NCI-H774 (cell line): ENCODE measurements at regions not wholly inside any gene's neighbourhood (a gene's known extent, or its start where the extent isn't known, plus 50 kb on each side); places are given as distances from the start of the nearest gene placed in this dataset.

Experiments
- DNase-seq: peaks from one replicate; lab custom pipeline; 2025; lab: John Stamatoyannopoulos, UW

DNA sequence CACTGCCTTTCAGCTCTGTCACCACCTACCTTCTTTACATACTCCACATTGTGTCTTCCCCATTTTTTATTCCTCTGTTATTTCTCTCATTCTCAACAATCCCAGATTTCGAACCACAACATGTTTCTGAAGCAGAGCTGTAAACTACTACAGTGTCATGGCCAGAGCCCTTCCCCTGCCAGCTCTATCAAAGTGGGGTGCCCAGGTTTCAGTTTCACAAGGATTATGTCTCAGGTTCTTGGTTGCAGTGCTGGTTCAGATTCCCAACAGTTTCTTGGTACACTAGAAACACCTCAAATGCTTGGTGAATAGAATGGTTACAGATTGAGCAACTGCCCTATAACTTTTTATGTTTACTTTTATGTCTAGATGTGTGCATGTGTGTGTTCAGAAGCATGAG lies 172.7 kb upstream of the MTNR1B start:
- DNase-seq: no peak

DNA sequence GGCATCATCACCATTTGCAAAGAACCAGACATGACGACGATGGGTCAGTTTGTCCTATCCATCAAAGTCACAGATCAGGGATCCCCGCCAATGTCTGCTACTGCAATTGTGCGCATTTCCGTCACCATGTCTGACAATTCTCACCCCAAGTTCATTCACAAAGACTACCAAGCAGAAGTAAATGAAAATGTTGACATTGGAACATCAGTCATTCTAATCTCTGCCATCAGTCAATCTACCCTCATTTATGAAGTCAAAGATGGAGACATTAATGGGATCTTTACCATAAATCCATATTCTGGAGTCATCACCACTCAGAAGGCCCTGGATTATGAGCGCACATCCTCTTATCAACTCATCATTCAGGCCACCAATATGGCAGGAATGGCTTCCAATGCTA lies 171.6 kb upstream of the MTNR1B start:
- no peak for DNase-seq

DNA sequence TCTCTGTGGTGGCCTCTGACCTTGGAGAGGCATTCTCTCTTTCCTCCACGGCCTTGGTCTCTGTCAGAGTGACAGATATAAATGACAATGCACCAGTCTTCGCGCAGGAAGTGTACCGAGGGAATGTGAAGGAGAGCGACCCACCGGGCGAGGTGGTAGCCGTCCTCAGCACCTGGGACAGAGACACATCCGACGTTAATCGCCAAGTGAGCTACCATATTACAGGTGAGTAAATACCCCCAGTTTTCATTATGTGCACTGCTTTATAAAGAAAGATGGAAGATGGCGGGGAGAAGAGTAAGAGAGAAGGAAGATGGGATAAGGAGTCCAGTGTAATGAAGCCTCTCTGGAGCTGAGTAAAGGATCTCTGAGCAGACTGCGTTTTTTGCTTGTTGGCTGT lies 167.8 kb upstream of the MTNR1B start:
- DNase-seq: no peak

DNA sequence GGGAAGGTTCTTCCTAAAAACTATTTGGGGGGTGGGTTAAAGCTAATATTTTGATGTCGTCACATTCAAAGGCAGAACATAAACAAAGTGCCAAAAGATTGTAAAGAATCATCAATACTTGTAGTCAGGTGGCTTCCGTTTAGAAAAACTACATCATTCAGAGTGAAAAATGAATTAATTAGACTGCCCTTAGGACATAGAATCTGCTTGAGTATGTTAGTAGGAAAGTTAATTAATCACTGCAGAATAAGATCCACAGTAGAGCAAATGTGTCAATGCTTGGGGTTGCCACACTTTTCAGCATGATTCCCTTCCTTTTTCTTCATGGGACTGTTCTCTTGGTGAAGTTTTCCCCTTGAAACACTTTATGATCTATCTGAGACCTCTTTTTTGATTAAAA lies 166.8 kb upstream of the MTNR1B start:
- DNase-seq: no peak

DNA sequence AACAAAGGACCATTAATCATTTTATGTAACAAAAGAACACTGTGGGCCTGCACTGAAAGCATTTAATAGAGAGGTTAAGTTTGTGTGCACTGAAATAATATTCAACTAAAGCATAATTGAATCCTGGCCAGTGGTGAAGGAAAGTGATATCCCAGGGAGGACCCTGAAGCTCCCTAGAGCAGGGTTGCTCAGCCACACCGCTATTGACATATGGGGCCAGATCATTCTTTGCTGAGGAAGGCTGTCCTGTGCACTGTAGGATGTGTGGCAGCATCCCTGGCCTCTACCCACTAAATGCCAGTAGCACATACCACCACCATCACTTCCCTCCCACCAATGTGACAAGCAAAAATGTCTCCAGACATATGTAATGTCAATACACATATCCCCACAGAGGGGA lies 166.1 kb upstream of the MTNR1B start:
- DNase-seq: no peak

DNA sequence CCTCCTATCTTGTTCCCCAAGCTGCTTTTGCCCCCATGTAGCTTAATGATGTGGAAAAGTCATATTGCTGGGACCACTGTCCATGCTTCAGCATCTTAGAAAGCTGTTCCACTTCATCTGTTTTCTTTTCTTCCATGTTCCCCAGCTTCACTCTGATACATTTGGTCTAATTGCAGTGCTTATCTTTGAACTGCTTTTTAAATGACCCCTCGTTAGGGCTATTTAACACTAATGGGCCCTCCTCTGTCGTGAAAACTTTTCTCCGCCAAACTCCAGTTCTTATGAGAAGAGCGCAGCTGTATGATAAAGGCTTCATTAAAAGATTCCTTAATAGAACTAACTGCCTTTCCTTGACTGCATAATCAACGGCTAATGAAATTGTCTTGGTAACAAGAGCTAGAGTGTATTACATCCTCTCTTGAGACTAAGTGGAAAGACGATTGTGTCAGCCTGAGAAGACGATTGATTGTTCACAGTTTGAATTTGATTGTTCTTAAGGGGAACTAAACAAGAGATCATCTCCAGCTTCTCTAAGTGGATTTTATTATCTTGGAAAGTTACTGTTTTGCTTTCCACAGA lies 165.0 kb upstream of the MTNR1B start:
- DNase-seq: no peak

DNA sequence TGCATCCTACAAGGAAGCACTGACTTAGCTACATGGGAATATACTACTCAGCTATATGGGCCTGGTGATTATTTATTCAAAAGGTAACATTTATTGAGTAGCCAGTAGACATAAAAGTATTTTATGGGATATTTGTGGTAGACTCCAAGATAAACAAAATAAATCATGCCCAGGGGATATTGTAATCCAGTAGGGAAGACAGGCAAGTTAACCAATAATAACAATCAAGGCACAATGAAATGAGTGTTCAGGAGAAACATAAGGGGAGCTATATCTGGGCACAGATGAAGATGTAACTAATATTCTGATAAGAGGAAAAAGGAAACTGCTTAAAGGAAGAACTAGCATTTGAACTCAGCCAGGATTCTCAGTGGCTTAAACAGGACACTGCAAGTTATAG lies 161.4 kb upstream of the MTNR1B start:
- DNase-seq: no peak

DNA sequence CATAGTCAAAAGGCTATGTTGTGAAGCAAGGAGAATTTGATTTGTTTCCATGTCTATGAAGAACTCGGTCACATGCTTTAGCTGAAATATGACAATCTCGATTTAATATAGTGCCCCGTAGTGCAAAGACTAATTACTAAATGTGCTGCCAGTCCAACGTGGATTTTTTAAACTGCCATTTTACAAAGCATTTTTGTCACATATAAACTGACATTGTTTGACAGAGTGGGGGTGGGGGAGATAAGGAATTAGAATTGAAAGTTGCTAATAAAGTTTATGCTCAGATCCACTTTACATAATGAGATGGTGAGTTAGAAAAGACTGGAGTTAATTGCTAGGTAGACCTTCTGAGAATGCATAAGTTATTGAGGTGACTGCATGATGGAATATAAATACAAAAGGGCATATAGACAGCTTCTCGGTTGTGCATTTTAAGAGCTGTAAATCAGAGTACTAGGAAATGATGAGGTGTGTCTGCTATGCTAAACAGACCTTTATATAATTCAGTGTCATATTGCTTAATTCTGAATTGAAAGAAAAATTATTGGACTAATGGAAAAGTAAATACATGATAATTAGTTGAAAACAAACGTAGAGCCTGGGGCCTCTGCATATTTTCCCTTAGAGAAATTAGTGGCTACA lies 158.9 kb upstream of the MTNR1B start:
- no peak for DNase-seq

DNA sequence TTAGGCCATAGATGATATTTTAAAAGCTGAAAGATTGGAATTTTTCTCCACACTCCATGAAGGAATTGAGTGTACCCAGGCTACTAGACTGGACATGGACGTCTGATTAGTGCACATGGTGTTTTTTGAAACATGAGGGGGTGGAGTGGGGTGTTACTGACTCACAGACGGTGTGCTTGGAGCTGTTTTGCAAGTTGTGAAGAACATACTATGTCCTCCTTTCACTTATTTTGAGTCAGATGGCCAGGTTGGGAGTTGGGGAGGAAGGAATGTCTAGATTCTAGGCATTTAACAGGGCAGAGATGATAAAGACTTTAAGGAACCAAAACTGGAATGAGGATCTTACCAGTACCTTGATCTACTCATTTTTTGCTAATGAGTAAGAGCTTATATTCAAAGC lies 158.1 kb upstream of the MTNR1B start:
- no peak for DNase-seq

DNA sequence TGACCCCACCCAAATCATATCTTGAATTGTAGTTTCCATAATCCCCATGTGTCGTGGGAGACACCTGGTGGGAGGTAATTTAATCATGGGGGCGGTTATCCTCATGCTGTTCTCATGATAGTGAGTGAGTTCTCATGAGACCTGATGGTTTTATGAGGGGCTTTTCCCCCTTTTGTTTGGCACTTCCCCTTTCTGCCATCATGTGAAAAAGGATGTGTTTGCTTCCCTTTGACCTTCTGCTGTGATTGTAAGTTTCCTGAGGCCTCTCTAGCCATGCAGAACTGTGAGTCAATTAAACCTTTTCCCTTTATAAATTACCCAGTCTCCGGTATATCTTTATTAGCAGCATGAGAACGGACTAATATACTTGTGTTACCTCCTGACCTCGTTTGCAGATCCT lies 156.6 kb upstream of the MTNR1B start:
- DNase-seq: no peak

DNA sequence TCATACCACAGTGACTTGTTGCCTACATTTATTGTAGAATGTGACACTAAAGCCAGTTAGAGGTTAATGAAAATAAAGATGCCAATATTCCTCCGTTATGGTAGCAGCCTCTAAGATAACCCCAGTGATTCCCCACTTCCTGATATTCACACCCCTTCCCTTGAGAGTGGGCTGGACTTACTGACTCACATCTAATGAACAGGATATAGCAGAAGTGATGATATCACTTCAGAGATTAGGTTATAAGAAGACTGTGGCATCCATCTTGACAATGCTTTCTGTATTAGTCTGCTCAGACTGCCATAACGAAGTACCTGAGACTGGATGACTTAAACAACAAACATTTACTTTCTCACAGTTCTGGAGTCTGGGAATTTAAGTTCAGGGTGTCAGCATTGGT lies 149.6 kb upstream of the MTNR1B start:
- DNase-seq: no peak

DNA sequence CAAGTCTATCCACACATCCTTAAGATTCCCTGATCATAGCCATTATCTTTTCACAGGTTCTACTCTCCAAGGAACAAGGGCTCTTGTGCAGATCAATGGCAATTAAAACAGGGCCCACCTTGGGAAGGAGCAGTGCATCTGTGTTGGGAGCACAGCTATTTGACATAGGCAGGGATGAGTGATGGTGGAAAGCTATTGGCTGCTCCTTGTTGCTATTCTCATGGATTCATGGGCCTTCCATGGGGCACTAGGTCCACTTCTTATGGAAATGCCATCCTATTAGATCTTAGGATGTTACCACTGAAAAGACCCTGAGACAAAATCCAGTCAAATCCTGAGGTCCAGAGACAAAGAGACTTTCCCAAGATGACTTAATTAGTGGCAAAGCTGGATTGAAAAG lies 148.6 kb upstream of the MTNR1B start:
- no peak for DNase-seq

DNA sequence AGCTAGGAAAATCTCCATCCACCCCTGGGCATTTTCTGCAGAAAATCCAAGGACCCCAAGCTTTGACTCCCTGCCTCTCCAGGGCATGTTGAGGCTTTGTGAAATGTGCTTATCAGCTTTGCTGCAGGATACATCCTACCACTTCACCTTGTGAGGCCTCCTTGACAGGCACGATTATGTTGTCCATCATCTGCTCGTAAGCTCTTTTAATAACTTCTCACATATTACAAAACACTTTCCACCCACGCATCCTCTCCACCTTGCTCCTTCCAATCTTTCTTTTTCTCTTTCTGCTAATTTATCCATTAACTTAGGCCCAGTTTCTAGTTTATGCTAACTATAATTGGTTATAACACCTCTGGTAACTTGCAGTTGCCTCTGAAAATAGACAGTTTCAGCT lies 147.0 kb upstream of the MTNR1B start:
- no peak for DNase-seq

DNA sequence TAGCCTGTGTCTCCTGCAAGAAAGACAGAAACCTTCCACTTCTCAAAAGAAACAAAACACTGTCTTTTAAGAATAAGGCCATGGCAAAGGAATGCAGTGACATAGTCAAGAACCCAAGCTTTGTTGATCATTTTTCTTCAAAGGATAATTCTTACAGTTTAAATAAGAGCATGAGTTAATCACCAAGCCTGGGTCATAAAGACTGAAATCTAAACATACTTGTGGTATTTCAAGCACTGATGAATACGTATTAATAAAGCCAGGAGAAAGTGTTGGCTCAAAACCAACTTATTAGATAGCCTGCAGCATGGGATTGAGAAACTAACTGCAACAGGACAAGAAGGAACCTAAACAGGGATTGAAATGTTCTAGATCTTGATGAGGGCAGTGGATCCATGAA lies 143.3 kb upstream of the MTNR1B start:
- no peak for DNase-seq

DNA sequence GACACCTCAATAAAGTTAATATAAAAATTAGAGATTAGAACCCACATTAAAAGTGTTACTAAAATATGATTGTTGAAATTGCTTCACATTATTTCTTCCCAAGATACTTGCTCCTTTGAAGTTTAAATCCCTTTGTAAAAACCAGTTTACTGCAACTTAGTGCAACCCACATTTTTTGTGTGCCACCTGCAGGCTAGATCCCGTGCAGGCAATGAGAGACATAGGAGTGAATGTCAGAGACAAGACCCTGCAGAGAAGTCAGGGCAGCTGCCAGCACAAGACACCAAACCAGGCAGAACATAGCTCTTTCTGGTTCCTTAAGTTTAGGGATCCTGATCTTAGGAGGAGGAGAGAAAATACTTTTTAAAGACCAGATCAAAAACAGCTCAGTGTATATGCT lies 142.8 kb upstream of the MTNR1B start:
- no peak for DNase-seq

DNA sequence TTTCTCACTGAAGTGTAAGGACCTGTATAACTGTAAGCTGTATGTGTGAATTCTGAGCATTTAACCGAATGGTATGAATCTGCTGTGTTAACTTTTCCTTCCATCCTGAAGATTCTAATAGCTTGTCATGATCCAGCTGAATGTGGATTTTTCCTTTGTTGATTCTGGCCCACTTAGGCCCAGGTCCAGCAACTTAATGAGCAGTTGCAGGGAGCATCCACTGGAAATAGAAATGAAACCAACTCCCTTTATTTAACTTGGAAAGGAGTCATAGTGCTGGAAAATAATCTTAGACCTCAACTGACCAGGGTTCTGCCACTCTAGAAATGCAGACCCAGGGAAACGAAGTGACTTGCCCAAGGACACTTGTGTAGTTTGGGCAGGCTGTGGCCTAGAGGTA lies 142.3 kb upstream of the MTNR1B start:
- DNase-seq: no peak

DNA sequence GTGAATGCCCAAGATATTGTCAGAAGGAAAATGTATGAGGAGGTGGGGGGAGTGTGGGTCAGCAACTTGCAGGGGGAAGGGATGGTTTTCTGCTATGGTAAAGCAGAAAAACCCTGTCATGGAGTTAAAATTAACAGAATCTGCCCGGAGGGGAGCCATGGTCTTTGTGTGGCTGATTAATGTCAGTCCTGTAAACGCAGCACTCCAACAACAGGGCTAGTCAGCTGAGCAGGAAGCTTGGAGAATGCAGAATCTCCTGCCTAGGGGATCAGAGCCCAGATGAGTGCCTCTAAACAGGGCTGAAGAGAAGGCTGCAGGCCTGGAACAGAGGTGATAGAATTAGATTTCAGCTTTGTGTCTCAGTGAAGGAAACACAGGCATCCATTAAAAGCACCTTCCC lies 140.9 kb upstream of the MTNR1B start:
- no peak for DNase-seq

DNA sequence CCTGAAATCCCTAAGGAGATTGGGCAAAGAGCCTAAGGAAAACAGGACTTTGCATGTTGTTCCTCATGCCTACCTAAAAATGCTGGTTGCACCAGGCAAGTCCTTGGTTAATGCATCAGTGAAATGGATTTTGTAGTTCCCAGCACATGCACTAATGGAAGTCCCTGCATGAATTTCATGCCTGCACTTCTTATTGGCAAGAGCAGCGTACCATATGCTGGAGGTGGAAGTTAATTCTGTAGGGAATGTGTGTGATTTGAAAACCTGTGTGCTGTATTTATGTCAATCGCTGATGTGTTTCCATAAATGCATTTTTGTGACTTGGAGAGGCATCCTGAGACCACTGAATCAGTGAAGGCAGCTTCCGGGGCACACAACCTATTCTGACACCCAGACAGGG lies 140.3 kb upstream of the MTNR1B start:
- DNase-seq: no peak

DNA sequence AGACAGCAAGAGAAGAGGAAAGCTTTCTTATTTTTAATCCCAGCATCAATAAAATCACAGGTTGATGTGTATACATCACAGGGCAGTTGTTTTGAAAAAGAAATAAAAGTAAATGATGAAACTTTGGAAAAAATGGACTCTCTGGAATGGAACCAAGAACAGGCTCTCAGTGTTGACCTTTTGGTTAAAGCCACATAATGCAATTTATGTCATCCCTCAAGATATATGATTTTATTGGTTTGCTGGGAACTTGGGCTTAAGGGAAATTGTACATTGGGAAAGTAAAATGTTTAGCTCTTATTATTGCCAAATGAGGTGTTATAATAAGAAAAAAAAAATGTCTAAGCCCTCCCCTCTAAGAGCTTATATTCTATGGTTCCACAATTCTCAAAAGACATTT lies 139.8 kb upstream of the MTNR1B start:
- DNase-seq: no peak

DNA sequence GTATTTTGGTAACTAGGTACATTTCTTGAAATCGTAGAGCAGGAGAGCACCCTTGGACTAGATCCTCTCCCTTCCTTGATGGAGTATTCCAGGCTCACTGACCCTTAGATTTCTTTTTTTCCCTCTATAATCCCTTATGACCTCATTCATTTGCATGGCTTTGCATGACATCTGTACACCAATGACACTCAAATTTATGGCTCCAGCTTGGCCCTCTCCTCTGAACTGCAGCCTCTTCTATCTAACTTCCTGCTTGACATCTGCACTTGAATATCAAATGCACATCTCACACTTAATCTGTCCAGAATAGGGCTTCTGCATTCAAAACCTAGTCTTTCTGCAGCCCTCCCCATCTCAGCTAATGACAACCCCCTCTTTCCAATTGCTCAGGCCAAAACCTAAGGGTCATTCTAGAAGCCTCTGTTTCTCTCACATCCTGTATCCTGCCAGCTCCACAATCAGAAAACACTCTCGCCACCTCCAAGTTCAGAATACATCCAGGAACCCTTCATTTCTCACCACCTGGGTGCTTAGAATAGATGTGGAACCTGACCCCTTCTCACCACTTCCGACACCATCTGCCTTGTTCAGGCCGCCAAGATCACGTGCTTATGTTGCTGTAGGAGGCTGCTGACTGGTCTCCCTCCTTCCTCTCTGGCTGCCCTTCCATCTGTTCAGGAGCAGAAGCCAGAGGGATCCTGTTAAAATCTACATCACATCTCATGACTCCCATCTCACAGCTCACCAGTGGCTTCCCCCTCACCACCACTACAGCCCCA lies 138.9 kb upstream of the MTNR1B start:
- no peak for DNase-seq

DNA sequence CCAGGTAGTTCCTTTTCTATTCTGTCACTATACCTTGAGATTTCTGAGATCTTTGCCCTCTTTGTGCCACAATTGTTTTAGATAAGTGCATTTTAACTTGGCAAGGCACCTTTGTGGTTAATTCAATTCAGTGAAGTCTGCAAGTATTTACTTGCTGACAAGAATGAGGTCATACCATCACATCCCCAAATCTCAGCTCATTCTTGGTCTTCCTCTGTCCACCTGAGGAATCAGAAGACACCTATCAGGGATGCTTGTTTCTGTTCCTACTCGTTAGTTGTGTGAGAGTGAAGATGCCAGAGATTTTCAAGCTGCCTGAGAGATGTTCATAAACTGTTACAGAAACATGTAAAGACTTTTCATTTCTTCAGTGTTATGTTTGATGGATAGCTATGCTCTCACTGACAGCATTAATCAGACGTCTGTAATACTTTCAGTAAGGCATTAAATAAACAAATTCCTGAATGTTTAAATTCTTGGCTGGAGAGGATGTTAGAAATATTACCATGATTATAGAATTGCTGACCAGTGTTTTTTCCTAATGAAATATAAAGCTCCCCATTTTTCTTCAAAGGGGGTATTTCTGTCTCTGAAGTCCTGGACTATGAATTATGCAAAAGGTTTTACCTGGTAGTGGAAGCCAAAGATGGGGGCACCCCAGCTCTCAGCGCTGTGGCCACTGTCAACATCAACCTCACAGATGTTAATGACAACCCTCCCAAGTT lies 135.0 kb upstream of the MTNR1B start:
- DNase-seq: no peak

DNA sequence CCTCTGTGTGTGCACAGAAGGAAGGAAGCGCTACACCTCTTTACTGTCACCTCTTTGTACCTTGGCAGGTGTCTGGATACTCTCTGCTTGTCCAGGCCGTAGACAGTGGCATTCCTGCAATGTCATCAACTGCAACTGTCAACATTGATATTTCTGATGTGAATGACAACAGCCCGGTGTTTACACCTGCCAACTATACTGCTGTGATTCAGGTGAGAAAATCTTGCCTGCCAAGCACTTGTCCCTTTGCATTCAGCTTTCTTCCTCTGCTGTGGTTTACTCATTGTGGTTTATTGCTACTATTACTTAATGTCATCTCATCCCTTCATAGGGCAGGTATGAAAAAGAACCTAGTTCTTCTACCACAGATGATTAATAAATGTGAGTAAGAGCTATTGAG lies 131.9 kb upstream of the MTNR1B start:
- DNase-seq: peak; percentile 32

DNA sequence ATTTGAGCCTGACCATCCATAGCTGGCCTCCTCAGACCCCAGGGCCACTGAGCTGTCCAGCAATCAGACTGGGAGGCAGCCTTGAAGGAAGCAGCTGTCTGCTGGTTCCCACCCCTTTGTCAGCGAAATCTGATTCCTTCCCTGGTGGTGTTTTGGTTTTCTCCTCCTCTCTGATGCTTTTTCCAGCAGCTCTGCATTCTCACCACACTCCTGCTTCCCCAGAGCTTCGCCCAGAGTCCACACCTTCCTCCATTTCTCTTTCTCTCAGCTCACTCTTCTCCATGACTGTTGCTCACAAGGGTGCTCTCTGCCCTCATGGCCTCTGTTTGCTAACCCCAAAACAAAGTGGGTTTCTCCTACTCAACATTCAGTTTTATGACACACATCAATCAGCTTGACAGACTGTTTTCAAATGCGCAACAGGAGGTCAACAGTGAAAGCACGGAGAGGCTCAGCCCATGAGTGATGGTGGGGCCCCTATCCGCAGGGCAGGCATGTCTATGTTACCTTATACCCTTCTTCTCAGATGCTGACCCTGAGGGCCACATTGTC lies 130.6 kb upstream of the MTNR1B start:
- DNase-seq: peak; percentile 17
